Stomach (tissue), 4 donors: ENCODE measurements at regions not wholly inside any gene's neighbourhood (a gene's known extent, or its start where the extent isn't known, plus 50 kb on each side); places are given as distances from the start of the nearest gene placed in this dataset.

Experiments used
- EP300 ChIP-seq: sonication (generic); formaldehyde crosslinking; IDR thresholded peaks from one replicate; pipeline ENCODE4 v1.6.1; 2017; ENCODE audit warnings: antibody characterized with exemption
- POLR2A ChIP-seq, 4 donors: fragments of 450-650 bp; IDR thresholded peaks; one replicate each; pipeline ENCODE4 v1.6.1; 2016; ENCODE audit warnings: antibody characterized with exemption in 4 of 4, control low read depth in 2 of 4, mild to moderate bottlenecking in 1 of 4, moderate library complexity in 1 of 4
- POLR2AphosphoS5 ChIP-seq, 3 donors: sonication (generic); formaldehyde crosslinking; IDR thresholded peaks; one replicate each; pipeline ENCODE4 v1.6.1; 2016; ENCODE audit warnings: antibody characterized with exemption in 3 of 3
- TF ChIP-seq, protein P1 (sequence below), 7 experiments: fragments of 450-650 bp in 4 of 7; fragments of 200-600 bp in 3 of 7; sonication (generic) in 3 of 7; IDR thresholded peaks; one replicate each; pipeline ENCODE4 v1.5.1; 2016 to 2019; ENCODE audit warnings: antibody characterized with exemption in 7 of 7, control low read depth in 2 of 7, mild to moderate bottlenecking in 1 of 7

GRCh38 chr3:173304182-173304800 lies 93.3 kb upstream of the NLGN1 start:
- TF ChIP-seq, protein P1, sequence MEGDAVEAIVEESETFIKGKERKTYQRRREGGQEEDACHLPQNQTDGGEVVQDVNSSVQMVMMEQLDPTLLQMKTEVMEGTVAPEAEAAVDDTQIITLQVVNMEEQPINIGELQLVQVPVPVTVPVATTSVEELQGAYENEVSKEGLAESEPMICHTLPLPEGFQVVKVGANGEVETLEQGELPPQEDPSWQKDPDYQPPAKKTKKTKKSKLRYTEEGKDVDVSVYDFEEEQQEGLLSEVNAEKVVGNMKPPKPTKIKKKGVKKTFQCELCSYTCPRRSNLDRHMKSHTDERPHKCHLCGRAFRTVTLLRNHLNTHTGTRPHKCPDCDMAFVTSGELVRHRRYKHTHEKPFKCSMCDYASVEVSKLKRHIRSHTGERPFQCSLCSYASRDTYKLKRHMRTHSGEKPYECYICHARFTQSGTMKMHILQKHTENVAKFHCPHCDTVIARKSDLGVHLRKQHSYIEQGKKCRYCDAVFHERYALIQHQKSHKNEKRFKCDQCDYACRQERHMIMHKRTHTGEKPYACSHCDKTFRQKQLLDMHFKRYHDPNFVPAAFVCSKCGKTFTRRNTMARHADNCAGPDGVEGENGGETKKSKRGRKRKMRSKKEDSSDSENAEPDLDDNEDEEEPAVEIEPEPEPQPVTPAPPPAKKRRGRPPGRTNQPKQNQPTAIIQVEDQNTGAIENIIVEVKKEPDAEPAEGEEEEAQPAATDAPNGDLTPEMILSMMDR (IDR thresholded peaks at IDR 0.05), result no peak
- TF ChIP-seq POLR2A (IDR thresholded peaks at IDR 0.05), result no peak
- TF ChIP-seq POLR2AphosphoS5 (IDR thresholded peaks at IDR 0.05), result no peak
- no peak for TF ChIP-seq EP300
